ENCODE measurements at regions not wholly inside any gene's neighbourhood (a gene's known extent, or its start where the extent isn't known, plus 50 kb on each side); places are given as distances from the start of the nearest gene placed in this dataset.

DNA sequence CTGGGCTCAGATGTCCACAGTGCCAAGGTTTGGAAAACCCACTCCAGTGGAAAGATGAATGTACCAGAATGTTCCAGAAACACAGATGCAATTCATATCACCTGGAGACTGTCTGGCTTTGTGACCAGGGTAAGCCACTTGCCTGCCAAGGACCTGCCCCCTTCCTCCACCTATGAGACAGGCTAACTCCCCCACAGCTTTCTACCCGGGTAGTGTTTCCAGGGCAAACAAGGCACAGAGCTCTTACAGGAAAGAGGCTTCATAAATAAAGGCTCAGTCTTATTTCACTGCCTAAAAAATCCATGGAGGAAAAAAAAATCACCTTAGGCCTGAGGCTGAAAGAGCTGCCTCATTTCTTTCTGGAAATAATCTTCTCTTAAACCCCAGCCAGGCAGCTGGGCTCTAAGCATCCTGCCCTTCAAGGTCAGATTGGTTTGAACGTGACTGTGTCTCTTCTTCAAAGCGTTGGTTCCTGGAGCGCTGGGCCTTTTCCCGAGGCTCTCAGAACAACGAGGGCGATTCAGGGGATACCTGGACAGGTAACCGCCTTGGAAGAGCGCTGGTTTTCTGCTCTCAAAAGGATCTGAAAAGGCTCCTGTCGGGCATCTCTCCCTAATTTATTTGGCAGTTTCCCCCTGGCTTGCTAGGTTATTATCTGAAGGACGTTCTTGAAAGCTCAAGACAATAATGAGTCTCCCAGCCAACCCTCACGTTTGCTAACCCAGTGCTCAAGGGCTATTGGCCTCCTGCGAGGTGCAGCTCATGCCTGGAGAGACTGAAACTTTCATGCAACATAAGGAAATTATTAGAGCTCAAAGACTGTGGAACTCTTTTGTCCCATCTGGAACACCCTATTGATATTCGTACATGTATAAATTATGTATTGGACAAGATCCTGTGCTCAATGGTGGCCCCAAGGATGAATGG lies 199.2 kb upstream of the PMEPA1 start:
- no peak for DNase-seq

GRCh38 chr20:57908226-57908625 lies 198.4 kb upstream of the PMEPA1 start:
- DNase-seq = no peak

- DNase-seq = no peak
Observed at GRCh38 chr20:57907131-57908000, 197.6 kb upstream of the PMEPA1 start.

GRCh38 chr20:57905448-57905847 lies 195.6 kb upstream of the PMEPA1 start:
- DNase-seq = no peak

- peak in 1 of 2 experiments; percentile 2 for DNase-seq
Observed at GRCh38 chr20:57904314-57905105, 194.7 kb upstream of the PMEPA1 start.

GRCh38 chr20:57902473-57902872 lies 192.7 kb upstream of the PMEPA1 start:
- DNase-seq = no peak

GRCh38 chr20:57901526-57901925 lies 191.7 kb upstream of the PMEPA1 start:
- DNase-seq = no peak

GRCh38 chr20:57900226-57900905 lies 190.6 kb upstream of the PMEPA1 start:
- no peak for DNase-seq

GRCh38 chr20:57899554-57899953 lies 189.7 kb upstream of the PMEPA1 start:
- DNase-seq = no peak

DNA sequence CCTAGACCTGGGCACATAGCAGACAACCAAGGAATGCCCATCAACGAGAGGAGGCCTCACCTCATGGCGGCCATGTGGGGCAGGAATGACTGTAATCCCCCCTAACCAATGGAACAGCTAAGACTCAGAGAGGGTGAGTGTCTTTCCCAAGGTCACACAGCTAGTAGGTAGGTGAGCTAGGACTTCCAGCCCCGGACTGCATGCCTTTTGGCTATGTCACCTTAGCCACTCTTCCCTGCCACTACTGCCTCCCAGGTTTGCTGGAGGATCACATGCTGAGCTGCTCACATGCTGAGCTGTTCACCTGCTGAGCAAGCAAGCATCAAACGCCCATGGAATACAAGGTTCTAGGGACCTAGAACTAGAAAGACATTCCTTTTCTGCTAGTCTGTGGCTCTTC lies 188.5 kb upstream of the PMEPA1 start:
- no peak for DNase-seq

DNA sequence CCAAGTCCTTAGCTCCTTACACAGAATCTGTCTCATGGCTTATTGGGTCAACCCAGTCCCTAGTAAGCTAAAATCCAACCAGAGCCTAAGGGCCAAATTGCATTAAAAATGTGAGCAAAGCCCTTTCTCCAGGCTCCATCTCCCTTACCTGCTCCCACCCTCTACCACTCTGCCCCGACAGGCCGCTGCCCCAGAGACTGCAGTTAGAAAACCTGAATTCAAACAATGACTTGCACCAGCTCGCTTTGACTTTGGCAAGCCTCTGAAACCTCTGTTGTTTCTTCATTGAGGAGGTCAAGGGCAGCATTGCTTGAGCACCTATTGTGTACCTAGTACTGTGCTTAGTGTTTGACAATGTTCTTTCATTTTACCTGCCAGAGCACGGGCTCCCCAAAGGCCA lies 188.1 kb upstream of the PMEPA1 start:
- DNase-seq = no peak

- no peak for DNase-seq
Observed at GRCh38 chr20:57897156-57897874, 187.5 kb upstream of the PMEPA1 start.

DNA sequence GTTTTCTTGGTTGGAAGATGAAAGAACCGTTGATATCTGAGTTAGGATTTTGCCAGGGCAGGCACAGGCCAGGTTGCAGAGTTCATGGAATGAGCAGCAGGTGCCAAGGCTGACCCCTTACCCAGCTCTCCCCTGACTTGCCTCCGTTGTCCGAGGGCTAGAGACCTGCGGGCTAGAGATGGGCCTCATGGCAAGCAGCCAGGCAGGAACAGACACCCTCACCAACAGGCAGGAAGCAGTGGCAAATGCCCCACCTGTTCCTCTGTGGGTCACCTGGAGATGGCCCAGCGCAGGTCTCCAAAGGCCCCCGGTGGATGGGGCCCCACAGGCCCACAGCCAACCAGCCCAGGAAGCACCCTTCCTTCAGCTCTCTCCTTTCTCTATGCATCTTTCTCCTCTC lies 186.7 kb upstream of the PMEPA1 start:
- no peak for DNase-seq

- DNase-seq = no peak
Observed at GRCh38 chr20:57896017-57896416, 186.2 kb upstream of the PMEPA1 start.

DNA sequence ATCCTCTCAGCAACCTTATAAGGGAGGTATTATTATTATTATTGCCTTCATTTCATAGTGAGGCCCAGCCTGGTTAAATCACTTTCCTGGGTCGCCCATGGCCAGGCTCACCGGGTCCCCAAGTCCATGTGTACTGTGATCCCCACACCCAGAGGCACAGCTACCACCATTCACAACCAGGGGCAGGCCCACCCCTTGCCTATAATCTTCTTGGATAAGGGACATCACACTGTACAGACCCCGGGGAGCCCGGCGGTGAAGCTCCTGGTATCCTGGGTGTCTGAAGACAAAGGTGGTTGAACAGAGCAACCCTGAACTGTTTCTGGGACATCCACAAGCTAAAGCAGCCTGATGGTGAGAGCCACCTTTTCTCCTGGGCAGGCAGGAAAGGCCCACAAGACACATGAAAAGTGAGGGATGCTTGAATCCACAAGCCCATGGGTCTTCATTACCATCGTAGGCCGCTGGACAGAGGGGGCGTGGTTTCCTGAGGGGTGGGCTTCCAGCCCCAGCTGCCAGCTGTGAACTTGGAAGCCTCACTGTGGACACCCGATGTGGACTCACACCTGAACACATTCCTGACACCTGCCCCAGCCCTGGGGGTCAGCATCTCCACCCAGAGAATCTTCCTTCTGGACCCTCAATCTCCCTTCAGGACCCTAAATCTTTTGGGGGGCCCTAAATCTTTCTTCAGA lies 185.5 kb upstream of the PMEPA1 start:
- DNase-seq = no peak

DNA sequence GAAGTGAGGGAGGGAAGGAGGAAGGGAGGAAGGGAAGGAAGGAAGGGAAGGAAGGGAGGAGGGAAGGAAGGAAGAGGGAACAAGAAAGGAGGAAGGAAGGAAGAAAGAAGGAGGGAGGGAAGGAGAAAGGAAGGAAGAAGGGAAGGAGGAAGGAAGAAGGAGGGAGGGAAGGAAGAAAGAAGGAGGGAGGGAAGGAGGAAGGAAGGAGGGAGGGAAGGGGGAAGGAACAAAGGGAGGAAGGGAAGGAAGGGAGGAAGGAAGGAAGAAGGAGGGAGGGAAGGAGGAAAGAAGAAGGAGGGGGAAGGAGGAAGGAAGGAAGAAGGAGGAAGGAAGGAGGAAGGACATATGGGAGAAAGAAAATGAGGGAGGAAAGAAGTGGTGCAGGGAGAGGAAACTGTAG lies 184.7 kb upstream of the PMEPA1 start:
- DNase-seq = no peak

DNA sequence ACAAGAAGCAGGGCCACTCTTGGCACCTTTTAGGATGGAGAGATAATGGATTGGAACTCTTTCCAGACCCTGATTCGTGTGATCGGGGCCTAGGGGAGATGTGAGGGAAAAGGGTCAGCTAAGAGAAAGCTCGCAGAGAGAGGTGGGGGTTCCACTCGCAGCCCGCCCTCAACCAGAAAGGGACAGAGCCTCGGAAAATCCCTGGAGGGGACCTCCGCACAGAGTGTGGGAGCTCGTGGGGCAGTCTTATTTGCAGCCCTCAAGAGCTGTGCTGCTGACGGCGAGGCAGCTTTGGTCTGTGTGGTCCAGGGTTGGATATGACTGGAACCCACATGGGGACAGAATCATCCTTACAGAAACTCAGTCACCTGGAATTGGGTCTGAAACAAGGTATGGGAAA lies 184.3 kb upstream of the PMEPA1 start:
- no peak for DNase-seq

DNA sequence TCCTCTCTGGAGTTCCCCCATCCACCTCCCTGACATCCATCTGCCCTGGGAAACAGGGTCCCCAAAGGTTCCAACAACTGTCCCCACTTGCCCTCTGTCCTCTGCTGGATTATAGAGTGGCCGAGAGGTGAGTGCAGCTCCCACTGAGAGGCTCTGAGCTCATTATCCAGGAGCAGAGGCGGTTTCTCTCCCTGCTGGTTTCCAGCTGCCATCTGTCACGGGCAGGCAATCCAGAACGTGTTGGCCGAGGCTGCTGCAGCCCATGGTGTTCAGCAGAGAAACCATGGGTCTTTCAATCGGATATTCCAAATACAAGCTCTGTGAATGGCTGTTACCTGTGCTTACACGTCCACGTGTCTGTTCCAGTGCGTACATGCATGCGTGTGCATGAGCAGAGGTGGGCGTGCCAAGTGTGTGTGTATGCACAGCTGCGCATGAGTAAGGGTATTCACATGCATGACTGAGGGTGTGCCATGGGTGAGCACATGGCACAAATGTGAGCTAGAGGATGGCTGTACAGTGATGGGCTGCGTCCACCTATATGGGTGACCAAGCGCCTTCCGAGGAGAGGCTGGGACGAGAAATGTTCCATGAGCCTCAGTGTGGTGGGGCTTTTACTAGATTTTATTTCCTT lies 183.7 kb upstream of the PMEPA1 start:
- DNase-seq = no peak

DNA sequence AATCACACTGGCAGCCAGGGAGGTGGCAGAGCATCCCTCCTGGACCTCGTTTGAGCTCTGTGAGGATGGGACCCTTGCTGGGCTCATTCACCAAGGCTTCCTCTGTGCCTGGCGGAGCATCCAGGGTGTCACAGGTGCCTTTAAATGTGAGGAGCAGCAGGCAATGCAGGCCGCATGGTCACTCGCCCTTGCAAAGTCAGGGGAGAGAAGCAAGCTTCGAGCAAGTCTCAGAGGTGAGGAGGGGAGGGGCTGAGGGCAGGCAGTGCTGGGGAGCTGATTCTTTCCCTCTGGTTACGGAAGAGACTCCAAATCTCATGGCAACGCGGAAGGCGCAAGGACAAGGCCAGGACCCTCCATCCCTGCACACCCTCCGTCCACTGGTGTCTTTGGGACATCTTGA lies 182.7 kb upstream of the PMEPA1 start:
- no peak for DNase-seq

DNA sequence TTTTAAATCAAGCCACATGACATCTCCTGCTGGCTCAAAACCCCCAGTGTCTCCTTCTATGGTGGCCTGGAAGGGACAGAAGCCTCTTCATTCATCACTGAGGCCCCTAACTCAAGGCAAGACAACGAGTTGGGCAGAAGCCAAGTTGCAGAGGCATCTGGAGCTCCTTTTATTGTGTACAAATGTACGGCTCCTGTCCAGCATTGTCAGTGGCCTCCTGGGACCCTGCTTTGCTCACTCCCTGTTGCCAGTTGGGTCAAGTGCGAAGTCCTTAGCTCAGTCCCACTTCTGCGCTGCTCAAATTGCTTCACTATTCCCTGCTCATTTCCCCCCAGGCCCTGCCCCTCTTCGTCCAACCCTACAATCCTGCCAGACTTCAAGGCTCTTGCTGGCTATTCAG lies 181.2 kb upstream of the PMEPA1 start:
- no peak for DNase-seq
